ENCODE measurements at regions not wholly inside any gene's neighbourhood (a gene's known extent, or its start where the extent isn't known, plus 50 kb on each side); places are given as distances from the start of the nearest gene placed in this dataset.
"Not testable (repeated sequence)": the region's sequence is repeated elsewhere in the genome, so short reads cannot be mapped to it uniquely, and the experiment has no call there.

- not testable (repeated sequence) for DNase-seq
Measured at GRCh38 chr10:45056806-45057205, 56.1 kb downstream of the ZNF22 start.

- peak; percentile 47 to 58 for DNase-seq
Measured at GRCh38 chr10:45058580-45058979, 57.9 kb downstream of the ZNF22 start.

GRCh38 chr10:45058992-45059561, 58.4 kb downstream of the ZNF22 start:
- DNase-seq = peak; percentile 5 to 21

- DNase-seq = no peak
Measured at GRCh38 chr10:45059632-45060031, 58.9 kb downstream of the ZNF22 start.

GRCh38 chr10:45061982-45062381, 61.3 kb downstream of the ZNF22 start:
- no peak for DNase-seq

- peak; percentile 57 to 61 for DNase-seq
Measured at GRCh38 chr10:45063591-45064231, 63.0 kb downstream of the ZNF22 start.

- DNase-seq = no peak
Measured at GRCh38 chr10:45064998-45065397, 64.3 kb downstream of the ZNF22 start.

- no peak for DNase-seq
Measured at GRCh38 chr10:45071043-45071813, 70.5 kb downstream of the ZNF22 start.

GRCh38 chr10:45075216-45075615, 74.5 kb downstream of the ZNF22 start:
- DNase-seq = no peak

GRCh38 chr10:45075826-45076380, 75.2 kb downstream of the ZNF22 start:
- DNase-seq = no peak

GRCh38 chr10:45076891-45077290, 76.2 kb downstream of the ZNF22 start:
- no peak for DNase-seq

GRCh38 chr10:45080331-45080730, 79.6 kb downstream of the ZNF22 start:
- no peak for DNase-seq

- no peak for DNase-seq
Measured at GRCh38 chr10:45082176-45082575, 81.5 kb downstream of the ZNF22 start.

- no peak for DNase-seq
Measured at GRCh38 chr10:45091968-45092367, 91.2 kb downstream of the ZNF22 start.

- DNase-seq = no peak
Measured at GRCh38 chr10:45093945-45094344, 93.2 kb downstream of the ZNF22 start.

GRCh38 chr10:45095286-45095685, 94.6 kb downstream of the ZNF22 start:
- DNase-seq = no peak

- no peak for DNase-seq
Measured at GRCh38 chr10:45096001-45096400, 95.3 kb downstream of the ZNF22 start.

GRCh38 chr10:45100429-45100828, 99.7 kb downstream of the ZNF22 start:
- no peak for DNase-seq

GRCh38 chr10:45104674-45105073, 104.0 kb downstream of the ZNF22 start:
- no peak for DNase-seq

- not testable (repeated sequence) for DNase-seq
Measured at GRCh38 chr10:45105309-45105708, 104.6 kb downstream of the ZNF22 start.

- no peak for DNase-seq
Measured at GRCh38 chr10:45106236-45106856, 105.6 kb downstream of the ZNF22 start.

GRCh38 chr10:45111509-45111908, 110.8 kb downstream of the ZNF22 start:
- no peak for DNase-seq

- not testable (repeated sequence) for DNase-seq
Measured at GRCh38 chr10:45117940-45118339, 117.2 kb downstream of the ZNF22 start.

Measured in AML-193 (cell line).